SK-MEL-5 (cell line): ENCODE measurements at regions not wholly inside any gene's neighbourhood (a gene's known extent, or its start where the extent isn't known, plus 50 kb on each side); places are given as distances from the start of the nearest gene placed in this dataset.

Source experiments
- DNase-seq: peaks from one replicate; pipeline ENCODE4 v3.0.0-alpha.2; 2016; ENCODE audit warnings: low read depth, low spot score
- in situ Hi-C: cut with HindIII; loops from 2 replicates; pipeline ENCODE4 v1.10.0; 2016; ENCODE audit warnings: low sequenced_read_pairs, high pct_unique_total_duplicates, low pct_unique_long_range_greater_than_20kb

DNA sequence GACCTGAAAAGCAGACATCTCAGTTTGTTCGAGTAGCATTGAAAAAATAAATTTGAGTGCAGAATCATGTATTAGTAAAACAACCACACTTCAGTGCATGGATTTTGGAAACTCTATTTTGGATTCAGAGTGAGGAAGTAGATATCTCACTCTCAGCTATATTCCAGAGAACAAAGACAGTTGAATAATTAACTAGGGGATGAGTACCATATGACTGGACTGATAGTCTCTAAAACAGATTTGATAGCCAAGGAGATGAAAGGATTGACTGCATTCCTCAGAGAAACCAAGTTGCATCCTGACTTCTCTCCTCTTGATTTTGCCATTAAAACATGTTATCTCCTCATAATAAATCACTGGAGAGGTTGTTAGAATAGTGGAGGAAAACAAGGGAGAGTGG lies 268.4 kb upstream of the SP4 start:
- in situ Hi-C loops, result no loop called here
- no peak for DNase-seq

DNA sequence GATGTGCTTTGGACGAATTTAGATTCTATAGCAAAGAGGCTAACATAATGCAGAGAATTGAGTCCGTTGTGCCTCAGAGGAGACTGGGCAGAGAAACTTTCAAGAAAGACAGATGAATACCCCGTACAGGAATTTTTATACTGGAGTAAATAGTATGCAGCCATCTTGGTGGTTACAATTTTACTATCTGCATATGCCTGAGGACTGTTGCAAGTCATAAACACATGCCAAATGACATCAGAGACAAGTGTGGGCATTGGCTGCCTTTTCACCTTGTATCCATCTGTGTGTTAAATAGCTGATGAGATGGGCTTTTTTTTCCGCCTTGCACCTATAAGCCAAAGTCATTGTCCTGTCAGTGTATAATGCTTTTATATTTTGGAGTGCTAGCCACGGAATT lies 267.5 kb upstream of the SP4 start:
- DNase-seq, result no peak
- in situ Hi-C loops, result no loop called here

DNA sequence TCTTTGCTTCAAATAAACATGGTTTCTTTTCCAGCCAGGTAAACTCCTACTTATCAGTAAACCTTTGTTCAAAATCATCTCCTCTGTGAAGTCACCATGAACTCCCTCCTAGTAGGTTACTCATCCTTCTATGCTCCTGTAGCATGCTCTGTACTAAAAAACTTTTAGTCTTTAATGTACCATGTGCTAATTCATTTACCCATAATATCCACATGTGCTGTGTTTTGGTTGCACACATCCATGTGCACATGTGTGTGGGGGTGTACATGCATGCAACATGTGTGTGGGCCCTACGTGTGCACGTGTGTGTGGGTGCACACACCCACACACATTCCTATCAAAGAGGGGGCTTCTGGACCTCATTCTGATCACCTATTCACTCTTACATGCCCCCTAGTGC lies 259.9 kb upstream of the SP4 start:
- in situ Hi-C loops, result no loop called here
- no peak for DNase-seq

DNA sequence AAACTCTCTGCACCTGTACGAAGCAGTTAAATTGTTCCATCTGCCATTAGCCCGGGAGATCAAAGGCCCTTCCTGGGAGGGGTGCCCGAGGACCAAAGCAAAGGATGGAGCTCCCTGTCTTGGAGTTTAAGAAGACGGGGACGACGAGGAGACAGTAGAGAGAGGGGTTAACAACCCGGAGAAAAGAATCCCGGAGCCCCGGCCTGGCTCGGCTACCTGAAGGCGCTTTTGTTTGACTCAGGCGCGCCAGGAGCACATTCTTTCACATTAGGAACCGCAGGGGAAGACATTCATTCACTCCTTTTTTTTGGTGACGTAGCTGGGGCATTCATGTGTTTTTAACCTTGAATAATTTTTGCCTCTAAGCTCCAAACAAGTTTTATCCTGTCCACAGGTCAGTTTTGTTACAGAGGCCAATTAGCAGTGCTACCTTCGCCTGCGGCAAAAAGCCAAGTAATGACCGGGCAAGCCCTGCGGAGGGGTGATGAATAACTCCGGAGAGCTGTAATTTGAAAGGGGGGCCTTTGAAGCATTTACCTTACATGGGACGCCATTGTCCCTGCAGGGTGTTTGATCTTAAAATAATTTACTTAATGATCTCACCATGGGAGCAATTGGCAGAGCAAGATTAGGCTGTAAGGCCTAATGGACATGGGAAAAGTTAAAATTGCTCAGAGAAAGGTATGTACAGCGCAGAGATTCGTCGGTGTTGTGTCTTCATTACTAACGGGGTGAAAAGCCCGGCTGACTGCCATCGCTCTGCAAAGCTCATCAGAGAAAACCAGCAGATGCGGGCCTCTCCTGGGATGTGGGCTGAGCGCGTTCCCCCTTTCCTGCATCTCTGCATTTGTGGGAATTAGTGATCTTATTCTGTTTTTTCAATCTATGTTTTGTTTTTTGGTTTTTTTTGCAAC lies 258.0 kb upstream of the SP4 start:
- in situ Hi-C loops, result no loop called here
- no peak for DNase-seq

DNA sequence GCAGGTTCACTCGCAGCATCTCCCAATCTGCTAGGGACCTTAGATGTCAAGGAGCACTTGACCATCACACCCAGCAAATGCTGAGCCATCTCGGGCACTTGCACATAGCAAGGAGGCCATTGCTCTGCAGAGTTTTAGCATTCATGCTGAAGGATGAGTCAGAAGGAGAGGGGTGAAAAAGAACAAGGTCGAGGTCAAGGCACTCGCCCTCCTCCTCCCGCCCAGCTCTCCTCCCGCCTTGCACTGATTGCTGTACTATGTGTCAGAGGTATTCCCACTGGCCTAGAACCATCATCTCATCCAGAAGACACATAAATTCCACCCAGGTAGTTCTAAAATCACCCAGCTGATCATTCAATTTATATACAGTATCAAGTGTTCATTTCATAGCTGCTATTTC lies 255.1 kb upstream of the SP4 start:
- in situ Hi-C loops, result no loop called here
- no peak for DNase-seq

DNA sequence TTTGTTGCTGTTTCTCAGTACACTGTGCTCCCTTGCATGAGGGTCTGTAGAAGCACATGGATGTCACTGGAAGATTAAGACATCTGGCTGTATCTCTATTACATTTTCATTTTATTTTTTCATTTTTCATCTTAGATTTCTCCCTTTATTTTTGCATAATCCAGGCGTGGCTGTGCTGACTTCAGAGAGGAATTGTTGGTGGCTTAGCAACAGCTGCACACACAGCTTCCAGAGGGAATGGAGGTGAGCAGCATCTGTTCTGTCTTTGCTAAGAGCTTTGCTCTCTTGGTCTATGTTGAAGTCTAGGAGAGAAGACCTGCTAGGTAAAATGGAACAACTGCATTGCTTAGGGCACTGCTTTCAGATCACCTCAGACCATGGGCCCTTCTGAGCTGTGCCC lies 254.4 kb upstream of the SP4 start:
- in situ Hi-C loops, result no loop called here
- no peak for DNase-seq

DNA sequence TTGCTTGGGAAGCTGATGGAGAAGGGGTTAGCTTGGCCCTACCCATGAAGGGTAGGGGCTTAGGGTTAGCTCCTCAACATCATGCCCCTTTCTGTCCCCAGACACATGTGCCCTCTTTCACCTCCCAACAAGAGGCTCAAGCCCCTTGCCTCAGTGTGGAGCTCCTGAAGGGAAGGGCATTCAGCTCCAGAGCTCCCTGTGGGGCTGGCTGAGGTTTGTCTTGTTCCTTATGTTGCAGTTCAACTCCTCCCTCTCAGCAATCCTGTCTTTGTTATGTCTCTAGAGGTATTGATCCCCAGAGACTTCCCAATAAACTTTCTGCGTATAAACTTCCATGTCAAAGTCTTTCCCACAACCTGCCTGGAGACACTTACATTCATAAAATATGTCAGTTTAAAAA lies 252.2 kb upstream of the SP4 start:
- in situ Hi-C loops, result no loop called here
- DNase-seq, result no peak

DNA sequence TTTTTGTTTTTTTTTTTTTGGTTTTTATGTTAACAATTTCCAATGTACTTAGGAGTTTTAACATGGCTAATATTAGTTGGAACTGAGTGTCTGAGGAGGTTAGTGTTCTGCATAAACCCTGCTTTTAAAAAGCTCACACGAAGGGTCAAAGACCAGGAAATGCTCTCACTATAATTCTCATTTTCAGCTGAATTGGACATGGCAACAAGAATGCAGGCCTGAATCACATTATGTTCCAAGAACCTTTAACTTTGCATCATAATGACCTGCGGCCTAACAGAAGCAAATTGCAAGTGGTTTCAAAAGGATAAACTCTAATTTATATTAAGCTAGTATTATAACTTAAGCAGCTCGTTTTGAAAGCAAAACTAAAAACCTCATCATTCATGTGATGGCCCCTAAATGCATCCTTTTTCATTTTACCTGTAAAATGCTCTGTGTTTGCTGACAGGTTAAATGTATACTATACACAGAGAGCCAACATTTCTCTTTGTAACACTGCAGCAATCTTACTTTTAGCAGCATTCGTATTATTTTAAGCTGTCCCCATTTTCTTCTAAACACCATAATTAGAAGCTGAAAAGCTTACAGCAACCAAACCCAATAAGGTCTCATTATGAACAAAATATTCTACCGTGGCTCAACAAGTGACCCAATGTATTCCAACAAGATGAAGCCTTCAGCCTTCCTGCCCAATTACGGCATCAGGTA lies 242.8 kb upstream of the SP4 start:
- in situ Hi-C loops, result no loop called here
- DNase-seq, result no peak

DNA sequence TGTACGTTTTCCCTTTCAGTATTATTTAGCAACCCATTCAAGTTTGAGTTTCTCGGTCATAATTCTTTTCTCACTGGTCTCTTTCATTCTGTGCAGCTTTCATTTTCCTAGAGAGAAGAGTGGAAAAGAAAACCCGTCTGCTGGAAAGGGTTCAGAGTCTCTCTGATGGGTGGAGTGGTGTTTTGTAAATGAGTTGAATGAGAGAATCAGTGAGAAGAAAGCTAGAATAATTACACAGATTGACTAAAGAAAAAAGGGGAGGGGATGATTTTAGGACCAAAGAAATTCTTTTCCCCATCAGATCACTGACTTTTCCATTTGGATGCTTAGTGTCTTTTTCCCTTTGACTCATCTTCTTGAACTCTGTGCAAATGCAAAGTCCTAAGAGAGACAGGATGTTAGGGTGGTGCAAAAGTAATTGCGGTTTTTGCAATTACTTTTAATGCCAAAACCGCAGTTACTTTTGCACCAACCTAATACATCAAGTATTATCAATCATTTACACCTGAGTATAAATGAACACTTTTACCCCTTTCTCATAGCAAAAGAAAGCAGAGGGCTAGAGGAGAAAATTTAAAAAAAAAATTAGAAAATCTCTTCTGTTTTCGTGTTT lies 242.1 kb upstream of the SP4 start:
- in situ Hi-C loops, result no loop called here
- DNase-seq, result no peak

DNA sequence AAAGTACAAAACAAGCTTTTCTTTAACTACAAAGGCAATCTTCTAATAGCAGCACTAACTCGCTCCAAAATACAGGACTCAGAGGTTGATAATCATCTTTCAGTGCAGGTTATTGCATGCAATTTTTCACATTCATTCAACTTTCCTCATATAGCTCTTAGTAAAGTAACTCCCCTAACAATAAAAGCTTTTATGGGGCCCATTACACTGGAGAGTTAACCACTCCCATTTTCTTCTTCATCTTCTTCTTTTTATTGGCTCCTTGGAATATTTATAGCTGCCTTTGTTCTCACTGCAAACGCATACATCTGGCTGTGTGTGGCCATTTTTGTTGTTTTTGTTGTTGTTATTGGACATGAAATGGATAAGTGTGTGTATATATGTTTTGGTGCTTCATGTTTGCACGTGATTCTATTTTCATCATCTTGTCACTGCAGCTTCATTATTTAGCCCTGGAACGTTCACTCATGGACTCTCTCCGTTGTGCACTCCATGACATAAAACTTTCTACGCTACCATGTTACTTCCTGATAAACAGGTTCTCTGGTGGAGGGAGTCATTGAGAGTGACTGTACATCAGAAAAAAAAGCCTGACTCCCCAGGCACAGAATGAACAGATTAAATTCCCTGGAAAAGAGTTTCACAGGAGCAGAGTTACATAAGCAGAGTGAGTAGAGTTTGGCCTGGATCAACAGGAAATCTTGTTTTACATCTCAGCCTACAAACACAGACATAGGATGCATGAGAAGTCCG lies 236.4 kb upstream of the SP4 start:
- in situ Hi-C loops, result no loop called here
- DNase-seq, result no peak

DNA sequence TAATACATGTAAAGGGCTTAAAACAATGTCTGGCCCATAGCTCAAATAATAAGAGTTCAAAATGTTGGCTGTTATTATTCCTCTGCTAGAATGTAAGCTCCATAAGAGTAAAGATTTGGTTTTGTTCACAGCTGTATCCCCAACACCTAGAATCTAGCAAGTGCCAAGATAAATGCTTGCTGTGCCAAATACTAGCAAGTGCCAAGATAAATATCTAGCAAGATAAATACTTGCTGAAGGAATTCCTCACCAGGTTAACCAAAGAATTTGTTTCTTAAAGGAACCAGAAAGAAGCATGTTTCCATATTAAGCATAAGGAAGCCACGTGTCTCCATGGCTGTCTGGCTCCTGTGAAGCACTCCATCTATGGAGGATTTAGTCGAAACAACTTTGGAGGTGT lies 235.2 kb upstream of the SP4 start:
- DNase-seq, result no peak
- in situ Hi-C loops, result no loop called here

DNA sequence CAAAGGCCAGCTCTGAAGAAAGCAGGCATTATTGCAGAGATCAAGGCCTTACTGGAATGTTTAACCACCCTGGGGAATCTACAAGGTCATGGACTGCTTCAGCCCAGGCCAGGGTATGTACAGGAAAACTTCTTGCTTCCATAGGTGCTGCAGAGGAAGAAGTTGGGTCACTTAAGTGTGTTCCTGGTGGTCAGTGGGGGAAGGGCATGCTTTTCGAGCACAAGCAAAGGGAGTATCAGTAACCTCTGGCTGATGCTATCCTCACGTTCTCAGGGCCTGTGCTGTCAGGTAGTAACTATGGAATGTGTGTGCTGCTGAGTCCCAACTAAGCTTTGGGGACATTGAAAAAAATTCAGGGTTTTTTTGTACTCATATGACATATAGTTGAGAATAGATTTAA lies 234.0 kb upstream of the SP4 start:
- DNase-seq, result no peak
- in situ Hi-C loops, result no loop called here

DNA sequence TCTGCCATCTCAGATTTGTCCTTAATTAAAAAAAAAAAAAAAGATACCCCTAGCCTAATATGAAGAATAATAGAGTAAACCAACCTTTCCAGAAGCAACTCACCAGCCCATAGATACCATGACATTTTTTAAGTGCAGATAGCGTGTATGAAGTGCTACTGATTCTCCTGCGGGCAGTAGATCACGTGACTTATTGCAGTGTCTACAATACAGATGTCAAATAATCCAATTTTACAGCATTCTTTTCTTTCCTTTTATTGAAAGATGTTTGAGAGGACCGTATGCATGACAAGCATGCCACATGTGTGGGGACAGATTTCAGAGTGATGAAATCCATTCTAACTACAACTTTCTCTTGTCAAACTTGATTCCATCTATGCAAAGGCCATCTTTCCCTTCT lies 232.9 kb upstream of the SP4 start:
- in situ Hi-C loops, result no loop called here
- DNase-seq, result no peak

DNA sequence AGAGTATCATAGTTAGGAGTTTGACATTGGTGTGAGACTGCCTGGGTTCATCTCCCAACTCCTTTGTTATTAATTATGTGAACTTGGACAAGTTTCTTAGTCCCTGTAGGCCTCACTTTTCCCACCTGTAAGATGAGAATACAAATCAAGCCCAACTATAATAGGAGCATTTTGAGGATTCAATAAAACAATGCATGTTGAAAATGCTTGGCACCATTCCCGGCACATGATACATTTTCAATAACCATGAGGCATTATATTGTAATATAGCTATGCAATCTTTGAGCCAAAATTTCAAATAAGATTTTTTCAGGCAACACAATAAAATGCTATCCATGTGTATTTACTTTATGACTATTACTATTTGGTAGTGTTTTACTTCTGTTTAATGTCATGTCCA lies 229.0 kb upstream of the SP4 start:
- DNase-seq, result no peak
- in situ Hi-C loops, result no loop called here

DNA sequence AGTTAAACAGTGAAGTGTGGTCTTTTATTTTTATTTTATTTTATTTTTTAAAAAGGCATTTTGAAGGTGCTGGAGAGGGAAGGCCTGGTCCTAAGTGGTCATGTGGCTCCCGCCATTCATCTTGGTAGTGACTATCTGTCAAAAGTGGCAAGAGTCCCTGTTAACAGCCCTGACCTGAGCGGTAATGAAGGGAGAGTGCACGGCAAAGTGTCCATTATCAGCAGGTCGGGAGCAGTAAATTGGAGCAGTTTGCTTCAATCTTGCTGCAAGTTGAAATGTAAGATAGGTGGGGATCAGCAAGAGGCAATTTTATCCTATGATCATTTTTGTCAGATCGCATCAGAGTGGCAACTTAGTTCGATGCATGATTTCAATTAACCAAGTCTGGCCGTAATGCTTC lies 227.4 kb upstream of the SP4 start:
- no peak for DNase-seq
- in situ Hi-C loops, result no loop called here

DNA sequence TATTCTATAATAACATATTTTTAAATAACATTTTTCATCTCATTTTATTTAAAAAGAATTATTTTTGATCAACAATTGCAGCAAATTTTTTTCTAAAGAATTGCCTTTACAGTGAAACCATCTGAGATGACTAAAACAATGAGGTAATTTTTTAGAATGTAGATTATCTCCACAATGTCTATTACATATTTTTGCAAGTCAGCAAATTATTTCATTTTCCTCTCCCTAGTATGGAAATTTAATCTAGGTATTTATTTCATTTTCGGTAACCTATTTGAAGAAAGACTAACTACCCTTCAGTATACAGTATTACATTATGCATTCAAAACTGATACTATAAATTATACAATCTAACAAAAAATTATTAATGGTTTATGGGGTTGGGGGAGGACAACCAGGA lies 213.2 kb upstream of the SP4 start:
- in situ Hi-C loops, result no loop called here
- DNase-seq, result no peak

DNA sequence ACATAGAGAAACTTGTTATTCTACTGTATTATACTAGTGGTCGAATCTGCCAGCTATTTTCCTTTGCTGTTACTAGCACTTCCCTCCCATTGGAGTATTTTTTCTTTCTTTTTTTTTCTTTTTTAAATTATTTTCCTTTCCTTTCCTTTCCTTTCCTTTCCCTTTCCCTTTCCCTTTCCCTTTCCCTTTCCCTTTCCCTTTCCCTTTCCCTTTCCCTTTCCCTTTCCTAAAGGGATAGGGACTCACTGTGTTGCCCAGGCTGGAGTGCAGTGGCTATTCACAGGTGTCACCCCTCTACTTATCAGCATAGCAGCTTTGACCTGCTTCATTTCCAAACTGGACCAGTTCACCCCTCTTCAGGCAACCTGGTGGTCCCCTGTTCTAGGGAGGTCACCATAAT lies 212.6 kb upstream of the SP4 start:
- in situ Hi-C loops, result no loop called here
- DNase-seq, result no peak

DNA sequence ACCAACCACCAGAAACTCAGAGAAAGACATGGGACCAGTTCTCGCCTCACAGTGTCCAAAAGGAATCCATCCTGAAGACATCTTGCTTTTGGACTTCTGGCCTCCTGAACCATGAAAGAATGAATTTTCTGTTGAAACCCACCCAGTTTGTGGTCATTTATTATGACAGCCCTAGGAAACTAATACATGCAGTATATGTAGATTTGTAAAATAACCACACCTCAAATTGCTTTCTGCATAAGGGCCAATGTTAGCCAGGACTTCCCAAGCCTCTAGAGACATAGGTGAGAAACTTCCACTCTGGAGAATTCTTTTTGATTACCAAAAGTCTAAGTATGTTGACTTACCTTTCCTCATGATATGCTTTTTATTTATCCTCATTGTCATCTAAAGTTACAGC lies 210.5 kb upstream of the SP4 start:
- DNase-seq, result no peak
- in situ Hi-C loops, result no loop called here
